ENCODE measurements at regions not wholly inside any gene's neighbourhood (a gene's known extent, or its start where the extent isn't known, plus 50 kb on each side); places are given as distances from the start of the nearest gene placed in this dataset.

GRCh38 chr10:62453274-62453673 lies 79.1 kb downstream of the ZNF365 start:
- no peak for DNase-seq

- DNase-seq = no peak
These were observed 80.7 kb downstream of the ZNF365 start for GRCh38 chr10:62454687-62455397.

GRCh38 chr10:62456611-62457101 lies 82.5 kb downstream of the ZNF365 start:
- DNase-seq = no peak

GRCh38 chr10:62457196-62457595 lies 83.0 kb downstream of the ZNF365 start:
- DNase-seq = no peak

GRCh38 chr10:62457598-62457997 lies 83.4 kb downstream of the ZNF365 start:
- DNase-seq = no peak

GRCh38 chr10:62459072-62459471 lies 84.9 kb downstream of the ZNF365 start:
- no peak for DNase-seq

- no peak for DNase-seq
These were observed 85.3 kb downstream of the ZNF365 start for GRCh38 chr10:62459500-62459899.

GRCh38 chr10:62460393-62460792 lies 86.2 kb downstream of the ZNF365 start:
- DNase-seq = no peak

- no peak for DNase-seq
These were observed 87.0 kb downstream of the ZNF365 start for GRCh38 chr10:62461120-62461519.

- DNase-seq = no peak
These were observed 88.3 kb downstream of the ZNF365 start for GRCh38 chr10:62462461-62462860.

- DNase-seq = no peak
These were observed 89.2 kb downstream of the ZNF365 start for GRCh38 chr10:62463364-62463763.

- DNase-seq = no peak
These were observed 90.1 kb downstream of the ZNF365 start for GRCh38 chr10:62464308-62464707.

GRCh38 chr10:62466590-62466989 lies 92.4 kb downstream of the ZNF365 start:
- DNase-seq = no peak

GRCh38 chr10:62467527-62467926 lies 93.4 kb downstream of the ZNF365 start:
- DNase-seq = no peak

GRCh38 chr10:62471711-62472110 lies 97.5 kb downstream of the ZNF365 start:
- no peak for DNase-seq

GRCh38 chr10:62473241-62473640 lies 99.1 kb downstream of the ZNF365 start:
- no peak for DNase-seq

GRCh38 chr10:62475551-62475950 lies 101.4 kb downstream of the ZNF365 start:
- DNase-seq = no peak

GRCh38 chr10:62479523-62479922 lies 105.4 kb downstream of the ZNF365 start:
- no peak for DNase-seq

GRCh38 chr10:62480196-62480595 lies 106.0 kb downstream of the ZNF365 start:
- DNase-seq = no peak

GRCh38 chr10:62482581-62482980 lies 108.4 kb downstream of the ZNF365 start:
- DNase-seq = no peak

GRCh38 chr10:62491597-62491996 lies 117.4 kb downstream of the ZNF365 start:
- DNase-seq = no peak

- no peak for DNase-seq
These were observed 118.1 kb downstream of the ZNF365 start for GRCh38 chr10:62492012-62492869.

GRCh38 chr10:62492870-62493180 lies 118.7 kb downstream of the ZNF365 start:
- DNase-seq = no peak

GRCh38 chr10:62496925-62497324 lies 122.8 kb downstream of the ZNF365 start:
- no peak for DNase-seq
